Gastroesophageal sphincter (tissue), 4 donors: ENCODE measurements at regions not wholly inside any gene's neighbourhood (a gene's known extent, or its start where the extent isn't known, plus 50 kb on each side); places are given as distances from the start of the nearest gene placed in this dataset.

Experiments used
- ATAC-seq: fragments of 150-250 bp; one replicate; pipeline ENCODE4 v1.9.1; 2016; ENCODE audit warnings: mild to moderate bottlenecking, moderate library complexity
- H3K27ac ChIP-seq, 4 donors: fragments of 200-600 bp; sonication (generic) in 3 of 4; 1 replicate in 3 of 4; 2 replicates in 1 of 4; pipeline ENCODE4 v1.5.1; 2016 to 2019
- H3K27me3 ChIP-seq: fragments of 200-600 bp; sonication (generic); one replicate; pipeline ENCODE4 v1.5.1; 2019
- H3K36me3 ChIP-seq, 2 donors: fragments of 200-600 bp; sonication (generic); one replicate each; pipeline ENCODE4 v1.5.1; 2019; ENCODE audit warnings: control low read depth in 1 of 2
- H3K4me1 ChIP-seq, 3 donors: fragments of 200-600 bp; sonication (generic); 1 replicate in 2 of 3; 2 replicates in 1 of 3; pipeline ENCODE4 v1.5.1; 2016 to 2019; ENCODE audit warnings: control low read depth in 2 of 3
- H3K4me3 ChIP-seq, 2 donors: fragments of 200-600 bp; sonication (generic); one replicate each; pipeline ENCODE4 v1.5.1; 2019; ENCODE audit warnings: mild to moderate bottlenecking in 1 of 2, moderate library complexity in 1 of 2
- H3K9me3 ChIP-seq, 3 donors: fragments of 200-600 bp; sonication (generic); one replicate each; pipeline ENCODE4 v1.5.1; 2017 to 2019; ENCODE audit warnings: control low read depth in 2 of 3
- CTCF ChIP-seq, 4 experiments: fragments of 200-600 bp in 2 of 4; fragments of 450-650 bp in 2 of 4; sonication (generic) in 1 of 4; IDR thresholded peaks; one replicate each; pipeline ENCODE4 v1.5.1; 2017 to 2019; ENCODE audit warnings: antibody characterized with exemption in 4 of 4, mild to moderate bottlenecking in 2 of 4, moderate library complexity in 2 of 4
- EP300 ChIP-seq: sonication (generic); formaldehyde crosslinking; IDR thresholded peaks from one replicate; pipeline ENCODE4 v1.6.1; 2017; ENCODE audit warnings: antibody characterized with exemption, mild to moderate bottlenecking
- POLR2A ChIP-seq, 2 donors: fragments of 450-650 bp; IDR thresholded peaks; one replicate each; pipeline ENCODE4 v1.6.1; 2017; ENCODE audit warnings: antibody characterized with exemption in 2 of 2, mild to moderate bottlenecking in 2 of 2, moderate library complexity in 1 of 2
- POLR2AphosphoS5 ChIP-seq: sonication (generic); formaldehyde crosslinking; IDR thresholded peaks from one replicate; pipeline ENCODE4 v1.6.1; 2017; ENCODE audit warnings: antibody characterized with exemption
- WGBS, 2 donors: methylation state at CpG; one replicate each; pipeline ENCODE4 v1.1.5; 2018; ENCODE audit warnings: low coverage in 1 of 2; 5-methylcytosine and 5-hydroxymethylcytosine counted together

GRCh38 chr12:34335819-34336262, 313.5 kb downstream of the ALG10 start:
- H3K36me3 ChIP-seq = no peaks in the 10 kb centered on the region
- TF ChIP-seq POLR2AphosphoS5 (no peak), EP300 (no peak), POLR2A (IDR thresholded peaks at IDR 0.05) (no peak), CTCF (IDR thresholded peaks at IDR 0.05) (no peak)
- no peak overlapping the region for H3K27ac ChIP-seq
- peaks cover 0 to 53% (median 0%) of the 10 kb centered on the region in 3 donors for H3K9me3 ChIP-seq
- H3K27me3 ChIP-seq = peaks cover 99% of the 10 kb centered on the region
- 51 to 62% methylated on average over 5 to 6 of the region's 25 CpGs for WGBS, 2 donors
- no peak overlapping the region for H3K4me3 ChIP-seq
- ATAC-seq = no peak
- H3K4me1 ChIP-seq = no peaks in the 10 kb centered on the region

DNA sequence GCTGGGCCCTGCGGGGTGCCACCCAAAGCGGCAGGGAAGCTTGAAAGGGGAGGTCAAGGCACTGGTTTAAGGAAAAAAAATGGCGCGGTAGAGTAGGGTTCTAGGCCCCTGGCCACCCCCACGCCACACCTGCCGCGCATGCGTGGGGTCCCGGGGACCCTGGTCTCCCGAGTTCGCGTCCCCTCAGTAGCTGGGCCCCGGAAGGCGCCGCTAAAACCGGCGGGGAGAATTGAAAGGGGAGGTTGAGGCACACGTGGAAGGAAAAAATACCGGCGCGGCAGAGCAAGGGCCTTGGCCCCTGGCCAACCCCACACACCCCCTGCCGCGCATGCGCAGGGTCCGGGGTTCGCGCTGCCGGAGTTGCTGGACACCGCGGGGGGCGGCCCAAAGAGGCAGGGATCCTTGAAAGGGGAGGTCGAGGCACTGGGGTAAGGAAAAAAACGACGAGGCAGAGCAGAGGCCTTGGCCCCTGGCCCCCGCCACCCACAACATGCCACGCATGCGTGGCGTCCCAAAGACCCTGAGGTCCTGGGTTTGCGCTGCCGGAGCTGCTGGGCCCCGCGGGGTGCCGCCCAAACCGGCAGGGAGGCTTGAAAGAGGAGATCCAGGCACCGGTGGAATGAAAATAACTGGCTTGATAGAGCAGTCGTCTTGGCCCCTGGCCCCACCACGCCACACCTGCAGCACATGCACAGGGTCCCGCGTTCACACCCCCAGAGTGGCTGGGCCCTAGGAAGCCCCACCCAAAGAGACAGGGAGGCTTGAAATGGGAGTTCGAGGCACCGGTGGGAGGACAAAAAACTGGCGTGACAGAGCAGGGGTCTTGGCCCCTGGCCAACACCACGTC, 314.5 kb downstream of the ALG10 start:
- Histone ChIP-seq H3K4me3 (no peak overlapping the region), H3K27me3 (peaks cover 100% of the 10 kb centered on the region), H3K27ac (no peak overlapping the region), H3K9me3 (peaks cover 0 to 63% (median 0%) of the 10 kb centered on the region in 3 donors), H3K4me1 (no peaks in the 10 kb centered on the region), H3K36me3 (no peaks in the 10 kb centered on the region)
- TF ChIP-seq POLR2AphosphoS5 (no peak), CTCF (IDR thresholded peaks at IDR 0.05) (no peak), POLR2A (IDR thresholded peaks at IDR 0.05) (no peak), EP300 (no peak)
- no peak for ATAC-seq
- WGBS, 2 donors = 60 to 80% methylated on average over 2 to 8 of the region's 53 CpGs

DNA sequence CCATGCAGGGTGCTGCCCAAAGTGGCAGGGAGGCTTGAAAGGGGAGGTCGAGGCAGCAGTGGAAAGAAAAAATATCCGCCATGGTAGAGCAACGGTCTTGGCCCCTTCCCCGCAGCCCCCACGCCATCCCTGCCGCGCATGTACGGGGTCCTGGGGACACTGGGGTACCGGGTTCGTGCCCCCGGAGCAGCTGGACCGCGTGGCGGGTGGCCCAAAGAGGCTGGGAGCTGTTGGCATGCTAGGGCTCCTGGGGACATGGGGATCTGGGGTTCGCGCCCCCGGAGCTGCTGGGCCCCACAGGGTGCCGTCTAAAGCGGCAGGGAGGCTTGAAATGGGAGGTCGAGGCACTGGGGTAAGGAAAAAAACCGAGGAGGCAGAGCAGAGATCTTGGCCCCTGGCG, 316.5 kb downstream of the ALG10 start:
- ATAC-seq = no peak
- Histone ChIP-seq H3K27me3 (peaks cover 100% of the 10 kb centered on the region), H3K4me3 (no peak overlapping the region), H3K36me3 (no peaks in the 10 kb centered on the region), H3K27ac (no peak overlapping the region), H3K4me1 (no peaks in the 10 kb centered on the region), H3K9me3 (peaks cover 0 to 82% (median 0%) of the 10 kb centered on the region in 3 donors)
- 67 to 88% methylated on average over 3 of the region's 22 CpGs for WGBS, 2 donors
- TF ChIP-seq EP300 = no peak
- no peak for TF ChIP-seq POLR2A (IDR thresholded peaks at IDR 0.05)
- TF ChIP-seq CTCF (IDR thresholded peaks at IDR 0.05) = no peak
- TF ChIP-seq POLR2AphosphoS5 = no peak

DNA sequence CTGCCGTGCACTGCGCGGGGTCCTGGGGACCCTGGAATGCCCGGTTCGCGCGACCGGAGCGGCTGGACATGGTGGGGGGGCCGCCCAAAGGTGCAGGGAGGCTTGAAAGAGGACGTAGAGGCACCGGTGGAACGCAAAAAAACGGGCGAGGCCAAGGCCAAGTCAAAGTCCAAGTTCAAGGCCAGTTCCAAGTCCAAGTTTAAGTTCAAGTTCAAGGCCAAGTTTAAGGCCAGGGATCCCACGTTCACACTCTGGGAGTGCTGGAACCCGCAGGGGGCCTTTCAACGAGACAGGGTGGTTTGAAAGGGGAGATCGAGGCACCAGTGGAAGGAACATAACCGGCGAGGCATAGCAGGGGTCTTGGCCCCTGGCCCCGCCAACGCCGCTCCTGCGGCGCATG, 317.6 kb downstream of the ALG10 start:
- WGBS, 2 donors = 47 to 60% methylated on average over 3 to 8 of the region's 26 CpGs
- H3K9me3 ChIP-seq = peaks cover 0 to 94% (median 0%) of the 10 kb centered on the region in 3 donors

More for the DNA sequence above, 317.6 kb downstream of the ALG10 start:
- no peak overlapping the region for H3K4me3 ChIP-seq
- no peak for TF ChIP-seq EP300
- no peak for TF ChIP-seq CTCF (IDR thresholded peaks at IDR 0.05)
- no peak for TF ChIP-seq POLR2AphosphoS5
- no peak for TF ChIP-seq POLR2A (IDR thresholded peaks at IDR 0.05)
- H3K27ac ChIP-seq = no peak overlapping the region
- ATAC-seq = no peak
- no peaks in the 10 kb centered on the region for H3K36me3 ChIP-seq
- peaks cover 100% of the 10 kb centered on the region for H3K27me3 ChIP-seq
- no peaks in the 10 kb centered on the region for H3K4me1 ChIP-seq
